ENCODE measurements at regions not wholly inside any gene's neighbourhood (a gene's known extent, or its start where the extent isn't known, plus 50 kb on each side); places are given as distances from the start of the nearest gene placed in this dataset.

DNA sequence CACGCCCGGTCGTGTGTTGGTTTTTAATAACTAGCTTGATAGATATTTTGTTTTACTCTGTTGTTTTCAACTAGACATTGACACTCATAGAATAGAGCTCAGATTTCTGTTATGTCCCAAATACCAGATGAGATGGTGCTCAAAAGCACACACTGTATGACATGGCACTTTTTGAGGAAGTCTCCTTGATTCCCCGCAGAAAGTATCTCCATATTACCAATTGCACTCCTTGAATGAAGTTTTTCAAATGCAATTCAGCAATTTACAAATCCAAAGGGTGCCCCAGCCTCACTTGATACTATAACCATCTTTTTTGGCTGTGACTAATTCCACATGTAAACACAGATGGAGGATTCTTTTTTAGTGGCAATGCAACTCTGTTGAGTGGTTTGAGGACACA, 92.0 kb upstream of the IGF1R start:
- POLR2A ChIA-PET (ENCODE audit: unreplicated experiment) = no interaction called here

DNA sequence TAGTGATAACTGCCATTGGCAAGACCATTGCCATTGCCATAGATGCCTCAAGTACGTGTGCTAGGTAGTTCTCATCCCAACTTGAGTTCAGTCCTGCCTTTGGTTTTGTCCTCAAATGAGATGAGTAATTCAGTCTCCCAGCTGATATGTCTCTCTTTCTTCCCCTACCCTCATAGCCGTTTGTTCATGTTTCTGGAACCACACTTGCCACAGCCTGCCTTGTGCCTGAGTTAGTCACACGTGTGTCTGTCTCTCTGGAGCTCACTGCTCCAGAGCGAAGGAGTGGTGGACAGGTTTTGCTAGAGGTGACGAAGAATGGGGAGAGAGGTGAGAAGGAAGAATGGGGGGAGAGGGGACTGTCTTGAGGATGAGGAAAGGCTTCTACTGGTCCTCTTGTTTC, 88.0 kb upstream of the IGF1R start:
- Histone ChIP-seq H3K27me3 (ENCODE audit: insufficient read depth, low read depth) (peaks cover 36% of the 10 kb centered on the region; the same call in 1 of the 2 replicates), H4K20me1 (ENCODE audit: insufficient read depth) (no peaks in the 10 kb centered on the region), H3K27ac (no peak overlapping the region), H3K4me3 (no peak overlapping the region), H3K9me2 (ENCODE audit: insufficient read depth) (no peaks in the 10 kb centered on the region), H3K79me2 (ENCODE audit: low read depth) (no peaks in the 10 kb centered on the region), H3F3A (ENCODE audit: insufficient read depth, low read depth) (no peaks in the 10 kb centered on the region), H3K4me2 (no peak overlapping the region), H3K36me3 (ENCODE audit: low read depth) (no peaks in the 10 kb centered on the region), H3K9me3 (ENCODE audit: insufficient read depth, low read depth) (no peaks in the 10 kb centered on the region), H2AFZ (no peak overlapping the region), H3K4me1 (replicated peaks; ENCODE audit: insufficient read depth) (no peaks in the 10 kb centered on the region)
- intact Hi-C loops (cut with micrococcal nuclease; ENCODE audit: unreplicated experiment) = no loop called here
- TF ChIP-seq, protein P1, sequence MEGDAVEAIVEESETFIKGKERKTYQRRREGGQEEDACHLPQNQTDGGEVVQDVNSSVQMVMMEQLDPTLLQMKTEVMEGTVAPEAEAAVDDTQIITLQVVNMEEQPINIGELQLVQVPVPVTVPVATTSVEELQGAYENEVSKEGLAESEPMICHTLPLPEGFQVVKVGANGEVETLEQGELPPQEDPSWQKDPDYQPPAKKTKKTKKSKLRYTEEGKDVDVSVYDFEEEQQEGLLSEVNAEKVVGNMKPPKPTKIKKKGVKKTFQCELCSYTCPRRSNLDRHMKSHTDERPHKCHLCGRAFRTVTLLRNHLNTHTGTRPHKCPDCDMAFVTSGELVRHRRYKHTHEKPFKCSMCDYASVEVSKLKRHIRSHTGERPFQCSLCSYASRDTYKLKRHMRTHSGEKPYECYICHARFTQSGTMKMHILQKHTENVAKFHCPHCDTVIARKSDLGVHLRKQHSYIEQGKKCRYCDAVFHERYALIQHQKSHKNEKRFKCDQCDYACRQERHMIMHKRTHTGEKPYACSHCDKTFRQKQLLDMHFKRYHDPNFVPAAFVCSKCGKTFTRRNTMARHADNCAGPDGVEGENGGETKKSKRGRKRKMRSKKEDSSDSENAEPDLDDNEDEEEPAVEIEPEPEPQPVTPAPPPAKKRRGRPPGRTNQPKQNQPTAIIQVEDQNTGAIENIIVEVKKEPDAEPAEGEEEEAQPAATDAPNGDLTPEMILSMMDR (conservative IDR thresholded peaks at IDR 0.05) = no peak
- TF ChIP-seq EZH2 (IDR thresholded peaks at IDR 0.05; ENCODE audit: low read depth) = no peak
- POLR2A ChIA-PET (ENCODE audit: unreplicated experiment) = no interaction called here
- DNase-seq = no peak
- CTCF ChIA-PET = no interaction called here
- no TSS peak for BruUV-seq (replicated peaks)

More for the DNA sequence above, 92.0 kb upstream of the IGF1R start:
- H3K4me1 ChIP-seq (replicated peaks; ENCODE audit: insufficient read depth) = no peaks in the 10 kb centered on the region
- H3K79me2 ChIP-seq (ENCODE audit: low read depth) = no peaks in the 10 kb centered on the region
- DNase-seq = no peak
- intact Hi-C loops (cut with micrococcal nuclease; ENCODE audit: unreplicated experiment) = no loop called here
- CTCF ChIA-PET = interaction anchor here (0.5 kb wide), 1 partner anchor 7 kb away, joined by 3 read pairs; no protein-coding TSS in a partner anchor
- H4K20me1 ChIP-seq (ENCODE audit: insufficient read depth) = no peaks in the 10 kb centered on the region
- TF ChIP-seq, protein P1 (conservative IDR thresholded peaks at IDR 0.05) = no peak
- no peak for TF ChIP-seq EZH2 (IDR thresholded peaks at IDR 0.05; ENCODE audit: low read depth)
- BruUV-seq (replicated peaks) = no TSS peak
- no peaks in the 10 kb centered on the region for H3F3A ChIP-seq (ENCODE audit: insufficient read depth, low read depth)
- no peaks in the 10 kb centered on the region for H3K9me2 ChIP-seq (ENCODE audit: insufficient read depth)
- no peaks in the 10 kb centered on the region for H3K36me3 ChIP-seq (ENCODE audit: low read depth)
- no peak overlapping the region for H3K27ac ChIP-seq
- no peak overlapping the region for H3K4me3 ChIP-seq
- no peaks in the 10 kb centered on the region for H3K9me3 ChIP-seq (ENCODE audit: insufficient read depth, low read depth)
- H2AFZ ChIP-seq = no peak overlapping the region
- no peak overlapping the region for H3K4me2 ChIP-seq
- peaks cover 66% of the 10 kb centered on the region for H3K27me3 ChIP-seq (ENCODE audit: insufficient read depth, low read depth)

DNA sequence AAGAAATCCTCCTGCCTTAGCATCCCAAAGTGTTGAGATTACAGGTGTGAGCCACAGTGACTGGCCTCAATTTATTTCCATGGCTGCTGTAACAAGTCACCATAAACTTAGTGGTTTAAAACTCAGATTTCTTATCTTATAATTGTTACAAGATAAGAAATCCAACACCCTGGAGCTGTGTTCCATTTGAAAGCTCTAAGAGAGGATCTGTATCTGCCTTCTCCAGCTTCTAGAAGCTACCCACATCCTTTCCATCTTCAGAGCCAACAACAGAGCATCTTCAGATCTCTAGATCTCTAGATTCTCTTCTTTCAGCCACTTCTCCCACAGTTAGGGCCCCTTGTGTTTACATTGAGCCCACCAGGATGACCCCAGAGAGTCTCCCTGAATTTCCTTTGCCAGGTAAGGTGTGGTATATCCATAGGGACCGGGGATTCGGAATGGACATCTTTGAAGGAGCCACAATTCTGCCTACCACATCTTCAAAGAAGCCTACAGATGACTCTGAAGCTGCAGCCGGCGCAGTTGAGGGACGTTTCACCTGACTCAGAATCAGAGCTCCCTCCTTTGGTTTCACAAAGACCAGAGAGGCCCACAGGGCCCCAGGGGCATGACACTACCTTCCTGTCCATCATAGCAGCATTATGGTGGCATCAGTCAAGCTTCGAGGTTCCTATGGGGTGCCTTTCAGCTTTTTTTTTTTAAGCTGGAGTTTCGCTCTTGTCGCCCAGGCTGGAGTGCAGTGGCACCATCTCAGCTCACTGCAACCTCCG, 87.0 kb upstream of the IGF1R start:
- no peak for DNase-seq
- no peaks in the 10 kb centered on the region for H3K9me3 ChIP-seq (ENCODE audit: insufficient read depth, low read depth)
- H3K4me2 ChIP-seq = no peak overlapping the region
- POLR2A ChIA-PET (ENCODE audit: unreplicated experiment) = interaction anchor here (0.6 kb wide), 2 partner anchors 59 to 100 kb away, joined by 4 to 26 read pairs; no protein-coding TSS in a partner anchor
- CTCF ChIA-PET = no interaction called here
- no peaks in the 10 kb centered on the region for H3K79me2 ChIP-seq (ENCODE audit: low read depth)
- no peaks in the 10 kb centered on the region for H3K36me3 ChIP-seq (ENCODE audit: low read depth)
- H3K4me1 ChIP-seq (replicated peaks; ENCODE audit: insufficient read depth) = no peaks in the 10 kb centered on the region
- no peaks in the 10 kb centered on the region for H3K9me2 ChIP-seq (ENCODE audit: insufficient read depth)
- H3K27me3 ChIP-seq (ENCODE audit: insufficient read depth, low read depth) = peaks cover 28% of the 10 kb centered on the region; the same call in 1 of the 2 replicates
- H3F3A ChIP-seq (ENCODE audit: insufficient read depth, low read depth) = no peaks in the 10 kb centered on the region
- intact Hi-C loops (cut with micrococcal nuclease; ENCODE audit: unreplicated experiment) = no loop called here
- H4K20me1 ChIP-seq (ENCODE audit: insufficient read depth) = no peaks in the 10 kb centered on the region
- BruUV-seq (replicated peaks) = no TSS peak
- TF ChIP-seq, protein P1 (conservative IDR thresholded peaks at IDR 0.05) = no peak
- TF ChIP-seq EZH2 (IDR thresholded peaks at IDR 0.05; ENCODE audit: low read depth) = no peak
- no peak overlapping the region for H2AFZ ChIP-seq
- H3K27ac ChIP-seq = no peak overlapping the region
- no peak overlapping the region for H3K4me3 ChIP-seq
